H1 (cell line): ENCODE measurements at regions not wholly inside any gene's neighbourhood (a gene's known extent, or its start where the extent isn't known, plus 50 kb on each side); places are given as distances from the start of the nearest gene placed in this dataset.

ENCODE experiments used
- CTCF ChIA-PET: fragments of 300-600 bp; sonication (Branson Sonifier 250); formaldehyde crosslinking; loops from one replicate; lab custom pipeline; 2021; ENCODE audit not compliant: partially characterized antibody; lab: Charles Lee
- POLR2A ChIA-PET: fragments of 300-600 bp; sonication (Branson Sonifier 250); formaldehyde crosslinking; loops from one replicate; lab custom pipeline; 2021; ENCODE audit warnings: inconsistent platforms; ENCODE audit not compliant: partially characterized antibody; lab: Charles Lee
- DNase-seq, 2 experiments: peaks; one replicate each; pipeline versions ENCODE4 v3.0.0 to v3.0.0-alpha.2; 2010 to 2022; ENCODE audit warnings: low spot score in 2 of 2, low read depth in 1 of 2, mixed read lengths in 1 of 2
- FAIRE-seq: peaks from 2 replicates; lab custom pipeline; 2011; peaks lifted over from hg19 to GRCh38; lab: Jason Lieb, UNC
- H2AFZ ChIP-seq: 2 replicates; pipeline ENCODE4 v1.8.1; 2012; ENCODE audit warnings: low read length, inconsistent platforms
- H2AK5ac ChIP-seq: 2 replicates; pipeline ENCODE4 v1.6.1; 2013; ENCODE audit warnings: low read depth, low read length
- H2BK120ac ChIP-seq: replicated peaks from 2 replicates; pipeline ENCODE3; 2013; ENCODE audit warnings: low read depth, low read length, inconsistent platforms
- H2BK12ac ChIP-seq: 2 replicates; pipeline ENCODE4 v1.6.1; 2013; ENCODE audit warnings: low read depth, low read length
- H2BK15ac ChIP-seq: 2 replicates; pipeline ENCODE4 v1.6.1; 2013; ENCODE audit warnings: low read length
- H2BK20ac ChIP-seq: 2 replicates; pipeline ENCODE4 v1.6.1; 2013; ENCODE audit warnings: low read length
- H2BK5ac ChIP-seq: 2 replicates; pipeline ENCODE4 v1.6.1; 2013; ENCODE audit warnings: low read depth, low read length
- H3K14ac ChIP-seq: 2 replicates; pipeline ENCODE4 v1.6.1; 2013; ENCODE audit warnings: inconsistent platforms; ENCODE audit not compliant: insufficient read length
- H3K18ac ChIP-seq: 2 replicates; pipeline ENCODE4 v1.6.1; 2013; ENCODE audit warnings: low read length; ENCODE audit errors: extremely low read depth
- H3K23ac ChIP-seq: 2 replicates; pipeline ENCODE4 v1.6.1; 2013; ENCODE audit warnings: inconsistent platforms; ENCODE audit not compliant: insufficient read length
- H3K23me2 ChIP-seq: 2 replicates; pipeline ENCODE4 v1.6.1; 2013; ENCODE audit warnings: low read depth, low read length
- H3K27ac ChIP-seq: 2 replicates; pipeline ENCODE4 v1.6.1; 2011; ENCODE audit warnings: low read depth, low read length, inconsistent platforms
- H3K27me3 ChIP-seq, 4 experiments: replicated peaks in 1 of 4; 1 replicate in 1 of 4; 2 replicates in 3 of 4; pipeline versions ENCODE4 v1.6.1 to v1.8.1; 2011 to 2013; ENCODE audit warnings: low read length in 3 of 4, mild to moderate bottlenecking in 3 of 4, inconsistent platforms in 2 of 4, mixed read lengths in 2 of 4, moderate library complexity in 1 of 4; ENCODE audit not compliant: control insufficient read depth in 3 of 4, insufficient read depth in 3 of 4; ENCODE audit errors: extremely low read depth in 1 of 4
- H3K36me3 ChIP-seq, 4 experiments: 2 replicates each; pipeline versions ENCODE4 v1.6.1 to v1.8.1; 2011 to 2013; ENCODE audit warnings: mild to moderate bottlenecking in 4 of 4, low read length in 3 of 4, moderate library complexity in 2 of 4, control low read depth in 1 of 4, inconsistent platforms in 1 of 4; ENCODE audit not compliant: insufficient read depth in 4 of 4, control insufficient read depth in 2 of 4
- H3K4ac ChIP-seq: replicated peaks from 2 replicates; pipeline ENCODE3; 2013; ENCODE audit warnings: low read length, low read depth, mixed read lengths, inconsistent platforms; ENCODE audit not compliant: insufficient read length
- H3K4me1 ChIP-seq, 4 experiments: replicated peaks in 1 of 4; 1 replicate in 1 of 4; 2 replicates in 3 of 4; pipeline versions ENCODE4 v1.6.1 to v1.8.1; 2011 to 2013; ENCODE audit warnings: low read length in 3 of 4, inconsistent platforms in 2 of 4, mixed read lengths in 1 of 4; ENCODE audit not compliant: insufficient read depth in 4 of 4, control insufficient read depth in 3 of 4
- H3K4me2 ChIP-seq, 2 experiments: 2 replicates each; pipeline versions ENCODE4 v1.6.1 to v1.8.1; 2011 to 2013; ENCODE audit warnings: low read depth in 2 of 2, low read length in 2 of 2, control low read depth in 1 of 2, inconsistent platforms in 1 of 2, mild to moderate bottlenecking in 1 of 2; ENCODE audit not compliant: insufficient read depth in 1 of 2
- H3K4me3 ChIP-seq, 4 experiments: fragments of 200-600, 300-600 bp in 1 of 4; sonication (generic), shearing (Covaris generic), sonication (Bioruptor Twin) in 1 of 4; 2 replicates each; pipeline versions ENCODE4 v1.5.1 to v1.8.1; 2011 to 2016; ENCODE audit warnings: low read length in 4 of 4, low read depth in 3 of 4, control low read depth in 2 of 4, inconsistent platforms in 2 of 4, mild to moderate bottlenecking in 2 of 4, mixed read lengths in 1 of 4, moderate library complexity in 1 of 4; ENCODE audit not compliant: insufficient read depth in 2 of 4; ENCODE audit errors: extremely low read depth in 1 of 4
- H3K56ac ChIP-seq: replicated peaks from 2 replicates; pipeline ENCODE3; 2013; ENCODE audit warnings: low read depth, mild to moderate bottlenecking, mixed read lengths, low read length, inconsistent platforms; ENCODE audit not compliant: insufficient read length
- H3K79me1 ChIP-seq: 2 replicates; pipeline ENCODE4 v1.6.1; 2013; ENCODE audit warnings: low read depth, low read length, control low read depth
- H3K79me2 ChIP-seq, 2 experiments: 2 replicates each; pipeline versions ENCODE4 v1.6.1 to v1.8.1; 2012 to 2013; ENCODE audit warnings: low read length in 2 of 2, mild to moderate bottlenecking in 2 of 2, inconsistent platforms in 1 of 2; ENCODE audit not compliant: insufficient read depth in 2 of 2, control insufficient read depth in 1 of 2
- H3K9ac ChIP-seq, 4 experiments: replicated peaks in 1 of 4; 1 replicate in 1 of 4; 2 replicates in 3 of 4; pipeline versions ENCODE4 v1.6.1 to v1.8.1; 2011 to 2013; ENCODE audit warnings: low read depth in 3 of 4, low read length in 3 of 4, control low read depth in 2 of 4, mild to moderate bottlenecking in 2 of 4, moderate library complexity in 2 of 4, inconsistent platforms in 1 of 4; ENCODE audit errors: extremely low read depth in 1 of 4
- H3K9me3 ChIP-seq, 2 experiments: 2 replicates each; pipeline versions ENCODE4 v1.6.1 to v1.8.1; 2012 to 2013; ENCODE audit warnings: mild to moderate bottlenecking in 2 of 2, moderate library complexity in 2 of 2, control low read depth in 1 of 2, inconsistent platforms in 1 of 2, low read depth in 1 of 2, low read length in 1 of 2, mixed read lengths in 1 of 2; ENCODE audit not compliant: insufficient read depth in 2 of 2
- H4K20me1 ChIP-seq, 2 experiments: replicated peaks in 1 of 2; 2 replicates each; pipeline versions ENCODE3 to v1.8.1; 2011 to 2013; ENCODE audit warnings: inconsistent platforms in 2 of 2, low read length in 2 of 2, mild to moderate bottlenecking in 1 of 2; ENCODE audit not compliant: insufficient read depth in 2 of 2, control insufficient read depth in 1 of 2
- H4K5ac ChIP-seq: 2 replicates; pipeline ENCODE4 v1.6.1; 2013; ENCODE audit warnings: low read length, low read depth, mixed read lengths, inconsistent platforms; ENCODE audit not compliant: insufficient read length
- H4K8ac ChIP-seq: 2 replicates; pipeline ENCODE4 v1.8.0; 2013; ENCODE audit warnings: mild to moderate bottlenecking, moderate library complexity, low read length, inconsistent platforms; ENCODE audit not compliant: insufficient read depth; ENCODE audit errors: extremely low read depth
- H4K91ac ChIP-seq: replicated peaks from 2 replicates; pipeline ENCODE3; 2013; ENCODE audit warnings: low read length, mixed read lengths, inconsistent platforms; ENCODE audit not compliant: insufficient read length
- WGBS, 2 experiments: shearing (Covaris generic) in 1 of 2; methylation state at CpG; one replicate each; pipeline versions ENCODE4 v1.1.6 to v1.1.7; 2013 to 2015; ENCODE audit warnings: low lambda C conversion rate in 2 of 2, mixed read lengths in 2 of 2, inconsistent platforms in 1 of 2, low coverage in 1 of 2, missing lambda C conversion rate in 1 of 2; ENCODE audit not compliant: insufficient replicate concordance in 2 of 2, insufficient coverage in 1 of 2, insufficient read length in 1 of 2; ENCODE audit errors: extremely low coverage in 1 of 2, missing lambda C conversion rate in 1 of 2; 5-methylcytosine and 5-hydroxymethylcytosine counted together

DNA sequence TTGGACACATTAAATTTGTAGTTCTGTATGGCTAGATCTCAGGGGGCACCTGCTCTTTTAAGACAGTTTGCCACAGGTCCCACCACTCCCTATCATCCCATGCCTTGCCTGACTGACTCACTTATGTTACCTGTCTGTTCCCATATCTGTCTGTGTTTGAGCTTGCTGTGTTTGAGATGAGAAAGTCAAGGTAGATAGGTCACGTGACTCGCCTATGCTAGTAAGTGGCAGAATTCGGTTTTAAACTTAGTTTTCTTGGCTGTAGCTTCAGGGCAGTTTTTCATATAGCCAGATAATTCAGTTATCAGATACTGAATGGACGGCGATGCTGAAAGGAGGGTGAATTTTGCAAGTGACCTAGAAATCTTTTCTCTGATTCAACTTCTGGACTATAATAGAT lies 348.4 kb downstream of the RPS24 start:
- no peak for FAIRE-seq
- CTCF ChIA-PET: interaction anchor here (1.0 to 1.8 kb wide), 4 partner anchors 12 to 161 kb away, joined by 3 to 8 read pairs (median 3); no protein-coding TSS in a partner anchor

More for the DNA sequence above, 348.4 kb downstream of the RPS24 start:
- Histone ChIP-seq H3K27me3 (no peaks in the 10 kb centered on the region), H4K5ac (no peak overlapping the region), H3K9ac (no peak overlapping the region), H3K9me3 (peaks cover 4 to 5% of the 10 kb centered on the region in 2 experiments; a peak in 2 of 4 replicates), H3K4me3 (no peak overlapping the region), H2AK5ac (no peak overlapping the region), H4K91ac (no peak overlapping the region), H3K27ac (no peak overlapping the region), H3K79me2 (no peaks in the 10 kb centered on the region; a peak in 1 of 4 replicates), H3K18ac (no peak overlapping the region), H2AFZ (no peak overlapping the region), H2BK120ac (no peak overlapping the region), H3K36me3 (no peaks in the 10 kb centered on the region), H2BK20ac (no peak overlapping the region), H2BK15ac (no peak overlapping the region), H3K4ac (no peak overlapping the region), H3K56ac (no peak overlapping the region), H3K14ac (no peak overlapping the region), H4K20me1 (no peaks in the 10 kb centered on the region), H3K4me1 (peaks cover 0 to 4% (median 1%) of the 10 kb centered on the region in 4 experiments; a peak in 3 of 7 replicates), H3K4me2 (no peak overlapping the region), H3K79me1 (no peaks in the 10 kb centered on the region), H2BK12ac (no peak overlapping the region), H3K23ac (no peak overlapping the region), H2BK5ac (no peak overlapping the region), H3K23me2 (no peaks in the 10 kb centered on the region), H4K8ac (no peak overlapping the region)
- WGBS, 2 experiments: 86% methylated on average over 5 of the region's 5 CpGs; no CpG with 5 or more reads in 1 of the 2 experiments
- POLR2A ChIA-PET: no interaction called here
- no peak for DNase-seq
